Tibial nerve (tissue), 4 donors: ENCODE measurements at regions not wholly inside any gene's neighbourhood (a gene's known extent, or its start where the extent isn't known, plus 50 kb on each side); places are given as distances from the start of the nearest gene placed in this dataset.

Source experiments
- DNase-seq, 2 donors: peaks; one replicate each; pipeline ENCODE4 v3.0.0-alpha.2; 2019; ENCODE audit warnings: low spot score in 2 of 2
- H3K27ac ChIP-seq, 4 donors: fragments of 200-600 bp; sonication (generic) in 3 of 4; one replicate each; pipeline ENCODE4 v1.5.1; 2017 to 2019; ENCODE audit warnings: mild to moderate bottlenecking in 1 of 4
- H3K27me3 ChIP-seq, 2 donors: fragments of 200-600 bp; sonication (generic) in 1 of 2; one replicate each; pipeline versions ENCODE4 v1.5.1 to v1.6.0; 2017 to 2019
- H3K36me3 ChIP-seq, 3 donors: fragments of 200-600 bp; sonication (generic); one replicate each; pipeline ENCODE4 v1.5.1; 2018 to 2019
- H3K4me1 ChIP-seq, 4 donors: fragments of 200-600 bp; sonication (generic) in 3 of 4; one replicate each; pipeline ENCODE4 v1.5.1; 2017 to 2019
- H3K4me3 ChIP-seq, 4 donors: fragments of 200-600 bp; sonication (generic) in 3 of 4; one replicate each; pipeline ENCODE4 v1.5.1; 2017 to 2019; ENCODE audit warnings: mild to moderate bottlenecking in 1 of 4, moderate library complexity in 1 of 4
- H3K9me3 ChIP-seq, 4 donors: fragments of 200-600 bp; sonication (generic) in 3 of 4; one replicate each; pipeline ENCODE4 v1.5.1; 2017 to 2019
- EP300 ChIP-seq, 2 donors: sonication (generic); formaldehyde crosslinking; IDR thresholded peaks; one replicate each; pipeline ENCODE4 v1.6.1; 2017; ENCODE audit warnings: antibody characterized with exemption in 2 of 2, mild to moderate bottlenecking in 1 of 2
- POLR2A ChIP-seq, 2 donors: fragments of 450-650 bp; IDR thresholded peaks; one replicate each; pipeline ENCODE4 v1.6.1; 2017; ENCODE audit warnings: antibody characterized with exemption in 2 of 2, mild to moderate bottlenecking in 2 of 2, moderate library complexity in 2 of 2
- WGBS, 2 donors: methylation state at CpG; one replicate each; pipeline ENCODE4 v1.1.5; 2018; 5-methylcytosine and 5-hydroxymethylcytosine counted together
- TF ChIP-seq, protein P1 (sequence below), 5 experiments: fragments of 200-600 bp in 3 of 5; fragments of 450-650 bp in 2 of 5; sonication (generic) in 3 of 5; IDR thresholded peaks; one replicate each; pipeline ENCODE4 v1.5.1; 2016 to 2019; ENCODE audit warnings: antibody characterized with exemption in 5 of 5, mild to moderate bottlenecking in 3 of 5, moderate library complexity in 2 of 5

DNA sequence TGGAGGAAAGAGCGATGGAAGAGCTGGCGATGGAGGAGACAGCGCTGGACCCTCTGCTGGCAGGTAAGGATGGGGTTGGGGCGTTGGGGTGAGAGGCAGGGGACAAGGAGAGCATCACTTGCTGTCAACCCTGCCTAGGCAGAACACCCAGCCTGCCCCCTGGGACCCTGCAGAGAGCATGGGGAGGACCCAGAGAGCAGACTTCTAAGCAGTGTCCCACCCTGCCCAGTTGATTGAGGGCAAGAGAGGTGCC, 111.6 kb upstream of the ANO1 start:
- peaks cover 0 to 7% of the 10 kb centered on the region in 2 donors for H3K27me3 ChIP-seq
- peaks cover 0 to 9% (median 0%) of the 10 kb centered on the region in 4 donors for H3K9me3 ChIP-seq
- no peaks in the 10 kb centered on the region for H3K4me1 ChIP-seq
- H3K27ac ChIP-seq, result no peak overlapping the region
- no peak for DNase-seq
- 83 to 92% methylated on average over 2 to 4 of the region's 4 CpGs for WGBS, 2 donors
- H3K4me3 ChIP-seq, result no peak overlapping the region
- H3K36me3 ChIP-seq, result no peaks in the 10 kb centered on the region
- TF ChIP-seq, protein P1, sequence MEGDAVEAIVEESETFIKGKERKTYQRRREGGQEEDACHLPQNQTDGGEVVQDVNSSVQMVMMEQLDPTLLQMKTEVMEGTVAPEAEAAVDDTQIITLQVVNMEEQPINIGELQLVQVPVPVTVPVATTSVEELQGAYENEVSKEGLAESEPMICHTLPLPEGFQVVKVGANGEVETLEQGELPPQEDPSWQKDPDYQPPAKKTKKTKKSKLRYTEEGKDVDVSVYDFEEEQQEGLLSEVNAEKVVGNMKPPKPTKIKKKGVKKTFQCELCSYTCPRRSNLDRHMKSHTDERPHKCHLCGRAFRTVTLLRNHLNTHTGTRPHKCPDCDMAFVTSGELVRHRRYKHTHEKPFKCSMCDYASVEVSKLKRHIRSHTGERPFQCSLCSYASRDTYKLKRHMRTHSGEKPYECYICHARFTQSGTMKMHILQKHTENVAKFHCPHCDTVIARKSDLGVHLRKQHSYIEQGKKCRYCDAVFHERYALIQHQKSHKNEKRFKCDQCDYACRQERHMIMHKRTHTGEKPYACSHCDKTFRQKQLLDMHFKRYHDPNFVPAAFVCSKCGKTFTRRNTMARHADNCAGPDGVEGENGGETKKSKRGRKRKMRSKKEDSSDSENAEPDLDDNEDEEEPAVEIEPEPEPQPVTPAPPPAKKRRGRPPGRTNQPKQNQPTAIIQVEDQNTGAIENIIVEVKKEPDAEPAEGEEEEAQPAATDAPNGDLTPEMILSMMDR (IDR thresholded peaks at IDR 0.05), result no peak
- TF ChIP-seq EP300 (IDR thresholded peaks at IDR 0.05) (no peak), POLR2A (IDR thresholded peaks at IDR 0.05) (no peak)

DNA sequence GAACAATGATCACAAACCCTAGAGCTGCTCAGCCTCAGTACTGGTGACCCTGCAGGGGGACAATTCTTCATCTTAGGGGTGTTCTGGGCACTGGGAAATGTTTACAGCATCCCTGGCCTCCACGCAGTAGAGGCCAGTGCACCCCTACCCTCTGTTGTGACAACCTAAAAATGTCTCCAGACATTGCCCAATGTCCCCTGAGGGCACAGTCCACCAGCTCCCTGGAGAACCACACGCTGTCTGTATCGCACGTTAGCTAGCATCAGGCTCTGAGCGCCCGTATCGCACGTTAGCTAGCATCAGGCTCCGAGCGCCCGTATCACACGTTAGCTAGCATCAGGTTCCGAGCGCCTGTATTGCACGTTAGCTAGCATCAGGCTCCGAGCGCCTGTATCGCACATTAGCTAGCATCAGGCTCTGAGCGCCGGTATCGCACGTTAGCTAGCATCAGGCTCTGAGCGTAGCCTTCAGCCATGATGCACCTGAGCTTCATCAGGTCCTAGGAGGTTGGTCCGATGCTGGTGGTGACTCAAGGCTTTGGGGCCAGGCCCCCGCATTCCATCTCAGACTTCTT, 111.1 kb upstream of the ANO1 start:
- 87 to 91% methylated on average over 21 to 25 of the region's 25 CpGs for WGBS, 2 donors
- peaks cover 0 to 4% (median 0%) of the 10 kb centered on the region in 4 donors for H3K9me3 ChIP-seq
- DNase-seq, result no peak
- H3K27me3 ChIP-seq, result peaks cover 0 to 7% of the 10 kb centered on the region in 2 donors
- TF ChIP-seq POLR2A (IDR thresholded peaks at IDR 0.05) (no peak), EP300 (IDR thresholded peaks at IDR 0.05) (no peak)
- TF ChIP-seq, protein P1 (IDR thresholded peaks at IDR 0.05), result no peak
- no peaks in the 10 kb centered on the region for H3K4me1 ChIP-seq
- no peak overlapping the region for H3K4me3 ChIP-seq
- H3K36me3 ChIP-seq, result no peaks in the 10 kb centered on the region
- no peak overlapping the region for H3K27ac ChIP-seq

DNA sequence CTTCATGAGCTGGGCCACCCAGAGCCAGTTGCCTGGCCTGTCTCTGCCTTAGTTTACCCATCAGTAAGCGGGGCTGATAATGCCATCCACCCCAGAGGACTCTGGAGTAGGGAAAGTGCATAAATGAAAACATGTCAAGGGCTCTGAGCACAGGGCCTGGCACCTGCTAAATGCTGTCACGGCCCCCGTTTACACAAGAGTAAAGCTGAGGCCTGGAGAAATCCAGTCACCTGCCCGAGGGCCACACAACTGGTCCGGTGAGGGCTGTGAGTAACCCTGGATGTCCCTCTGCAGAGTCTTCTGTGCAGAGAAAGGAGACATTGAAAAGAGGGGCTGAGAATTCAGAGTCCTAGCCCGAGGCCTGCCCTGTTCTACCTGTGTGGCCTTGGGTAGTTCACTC, 110.6 kb upstream of the ANO1 start:
- Histone ChIP-seq H3K27ac (peak overlapping the region in 1 of 4 donors; percentile 4), H3K4me3 (no peak overlapping the region), H3K9me3 (peaks cover 0 to 4% (median 0%) of the 10 kb centered on the region in 4 donors), H3K4me1 (no peaks in the 10 kb centered on the region), H3K36me3 (no peaks in the 10 kb centered on the region), H3K27me3 (peaks cover 0 to 7% of the 10 kb centered on the region in 2 donors)
- DNase-seq, result no peak
- no peak for TF ChIP-seq EP300 (IDR thresholded peaks at IDR 0.05)
- WGBS, 2 donors, result 83 to 86% methylated on average over 6 of the region's 6 CpGs

DNA sequence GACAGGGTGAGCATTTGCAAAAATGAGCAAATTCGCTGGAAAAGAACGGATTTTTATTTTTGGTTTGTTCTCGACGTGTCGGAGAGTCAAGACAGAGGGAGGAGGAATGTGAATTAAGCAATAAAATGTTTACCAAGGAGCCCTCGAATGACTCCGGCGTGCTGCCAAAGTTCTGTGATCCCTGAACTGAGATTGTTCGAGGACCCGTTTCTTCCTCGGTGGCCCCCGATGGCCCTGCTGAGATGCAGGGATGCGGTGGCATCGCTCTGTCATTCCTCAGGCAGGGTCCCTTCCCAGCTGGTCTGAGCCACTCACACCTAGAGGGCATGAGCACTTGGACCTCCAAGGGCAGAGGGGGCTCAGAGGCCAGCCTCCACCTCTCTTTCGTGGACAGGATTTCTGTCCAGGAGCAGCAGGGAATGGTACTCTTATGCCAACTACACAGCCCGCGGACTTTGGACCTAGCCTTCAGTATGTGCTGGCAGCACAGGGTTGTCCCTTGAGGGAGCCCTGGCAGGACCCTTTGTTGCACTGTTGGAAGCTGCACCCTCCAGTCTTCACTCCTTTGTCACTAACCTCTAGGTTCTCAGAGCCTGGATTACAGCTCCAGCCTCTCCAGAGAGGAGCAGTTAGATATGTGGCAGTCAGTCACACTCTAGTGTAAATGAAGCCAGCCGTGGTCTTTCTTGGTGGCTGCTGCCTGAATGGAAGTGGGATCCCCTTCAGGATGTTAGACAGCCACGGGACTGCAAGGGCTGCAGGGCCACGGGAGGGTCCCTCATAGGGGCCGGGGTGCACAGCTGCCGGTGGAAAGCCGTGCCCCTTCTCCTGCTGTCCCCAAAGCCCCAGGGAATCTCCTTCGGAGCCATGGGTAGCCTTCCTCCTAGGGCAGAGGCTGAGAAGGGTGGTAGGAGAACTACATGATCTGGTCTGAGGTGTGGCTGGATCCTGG, 109.4 kb upstream of the ANO1 start:
- H3K4me3 ChIP-seq, result no peak overlapping the region
- H3K9me3 ChIP-seq, result peaks cover 0 to 4% (median 0%) of the 10 kb centered on the region in 4 donors
- no peaks in the 10 kb centered on the region for H3K36me3 ChIP-seq
- peaks cover 0 to 7% of the 10 kb centered on the region in 2 donors for H3K27me3 ChIP-seq
- no peak for DNase-seq
- 58 to 76% methylated on average over 21 to 24 of the region's 24 CpGs for WGBS, 2 donors
- H3K4me1 ChIP-seq, result no peaks in the 10 kb centered on the region
- no peak overlapping the region for H3K27ac ChIP-seq
- TF ChIP-seq EP300 (IDR thresholded peaks at IDR 0.05) (no peak), POLR2A (IDR thresholded peaks at IDR 0.05) (no peak)
- TF ChIP-seq, protein P1 (IDR thresholded peaks at IDR 0.05), result no peak

DNA sequence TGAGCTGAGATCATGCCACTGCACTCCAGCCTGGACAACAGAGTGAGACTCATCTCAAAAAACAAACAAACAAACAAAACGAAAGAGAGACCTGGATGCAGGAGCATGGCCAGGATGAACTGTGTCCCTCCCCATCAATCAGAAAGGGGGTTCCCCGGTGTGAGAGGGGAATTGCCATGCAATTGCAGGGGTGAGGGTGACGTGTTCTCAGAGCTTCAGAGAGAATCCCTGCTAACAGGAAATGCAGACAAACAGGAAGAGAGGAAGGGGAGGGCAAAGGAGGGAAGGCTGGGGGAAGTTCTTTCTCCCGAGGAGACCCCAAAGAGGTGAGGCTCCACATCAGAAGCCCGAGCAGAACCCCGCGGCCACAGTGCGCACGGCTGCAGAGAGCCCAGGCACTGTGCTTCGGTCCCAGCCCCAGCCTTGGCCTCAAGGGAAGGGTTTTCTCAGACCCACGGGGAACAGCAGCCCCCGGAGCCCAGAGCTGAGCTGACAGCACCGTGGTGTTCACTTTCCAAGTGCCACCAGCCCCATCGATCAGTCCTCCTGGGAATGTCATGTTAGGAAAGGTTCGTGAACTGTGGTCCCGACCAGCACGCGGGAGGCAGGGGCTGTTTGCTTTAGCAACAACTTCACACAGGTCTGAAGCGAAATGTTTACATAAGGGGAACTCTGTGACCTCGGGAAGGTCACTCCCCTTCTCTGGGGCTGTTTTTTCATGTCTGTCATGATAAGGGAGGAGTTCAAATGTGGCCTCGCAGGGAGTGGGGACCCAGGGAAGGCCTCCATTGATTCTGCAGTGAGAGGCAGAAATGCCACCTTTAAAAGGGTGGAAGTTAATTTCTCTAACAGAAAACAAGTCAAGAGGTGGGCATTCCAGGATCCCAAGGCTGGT, 108.0 kb upstream of the ANO1 start:
- WGBS, 2 donors, result 33 to 41% methylated on average over 20 to 21 of the region's 21 CpGs
- no peak overlapping the region for H3K4me3 ChIP-seq
- no peaks in the 10 kb centered on the region for H3K36me3 ChIP-seq
- H3K4me1 ChIP-seq, result no peaks in the 10 kb centered on the region
- no peak overlapping the region for H3K27ac ChIP-seq
- no peak for TF ChIP-seq POLR2A (IDR thresholded peaks at IDR 0.05)
- no peak for TF ChIP-seq EP300 (IDR thresholded peaks at IDR 0.05)
- TF ChIP-seq, protein P1 (IDR thresholded peaks at IDR 0.05), result no peak
- peaks cover 0 to 7% of the 10 kb centered on the region in 2 donors for H3K27me3 ChIP-seq
- DNase-seq, result no peak
- peaks cover 0 to 4% (median 0%) of the 10 kb centered on the region in 4 donors for H3K9me3 ChIP-seq
